ENCODE measurements at regions not wholly inside any gene's neighbourhood (a gene's known extent, or its start where the extent isn't known, plus 50 kb on each side); places are given as distances from the start of the nearest gene placed in this dataset.
"Not testable (repeated sequence)": the region's sequence is repeated elsewhere in the genome, so short reads cannot be mapped to it uniquely, and the experiment has no call there.

DNA sequence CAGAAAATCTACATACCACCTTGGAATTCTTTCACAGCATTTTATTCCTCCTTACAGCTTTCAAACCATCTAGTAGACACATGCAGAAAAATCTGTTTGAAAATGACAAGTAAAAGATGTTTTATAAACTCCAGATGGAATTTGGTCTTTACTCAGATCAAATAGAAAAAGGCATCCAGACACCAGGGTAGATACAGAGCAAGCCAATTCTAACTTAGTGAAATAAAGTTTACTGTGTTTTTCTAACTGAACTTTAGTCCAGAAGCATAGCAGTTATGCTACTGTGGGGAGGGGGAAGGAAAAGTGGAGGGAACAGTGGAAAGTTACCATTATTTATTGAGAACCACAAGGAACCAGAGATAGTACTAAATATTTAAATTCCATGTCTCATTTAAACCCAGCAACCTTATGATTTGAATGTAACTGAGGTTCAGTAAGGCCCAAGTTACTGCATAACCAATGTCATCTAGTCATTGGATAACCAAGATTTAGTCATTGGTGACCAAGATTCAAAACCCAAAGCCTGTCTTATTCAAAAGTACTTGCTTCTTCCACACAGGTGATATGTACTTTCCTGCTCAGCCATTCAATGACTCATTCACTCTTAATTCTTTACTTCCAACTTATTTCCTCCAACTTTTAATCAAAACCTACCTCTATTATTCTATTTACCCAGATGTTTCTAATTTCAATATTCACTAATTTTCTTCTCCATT lies 57.7 kb downstream of the RAD51AP2 start:
- DNase-seq (ENCODE audit: low read depth): no peak

DNA sequence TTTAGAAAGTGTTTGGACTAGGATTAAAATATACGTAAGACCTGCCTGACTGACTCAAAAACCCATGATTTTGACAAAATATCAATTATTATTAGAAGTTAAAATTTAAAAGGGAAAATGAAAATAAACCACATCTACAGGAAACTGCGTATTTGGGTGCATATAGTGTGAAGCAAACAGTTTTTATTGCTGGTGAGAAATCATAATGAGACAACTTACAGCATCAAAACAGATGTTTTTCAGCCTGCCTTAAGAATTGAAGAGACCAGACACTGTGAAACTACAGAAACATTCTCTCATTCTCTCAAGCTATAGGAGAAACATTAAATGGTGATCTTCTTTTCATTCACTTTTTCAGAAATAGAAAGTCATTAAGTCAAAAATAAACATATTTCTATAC lies 62.9 kb downstream of the RAD51AP2 start:
- DNase-seq (ENCODE audit: low read depth): no peak

DNA sequence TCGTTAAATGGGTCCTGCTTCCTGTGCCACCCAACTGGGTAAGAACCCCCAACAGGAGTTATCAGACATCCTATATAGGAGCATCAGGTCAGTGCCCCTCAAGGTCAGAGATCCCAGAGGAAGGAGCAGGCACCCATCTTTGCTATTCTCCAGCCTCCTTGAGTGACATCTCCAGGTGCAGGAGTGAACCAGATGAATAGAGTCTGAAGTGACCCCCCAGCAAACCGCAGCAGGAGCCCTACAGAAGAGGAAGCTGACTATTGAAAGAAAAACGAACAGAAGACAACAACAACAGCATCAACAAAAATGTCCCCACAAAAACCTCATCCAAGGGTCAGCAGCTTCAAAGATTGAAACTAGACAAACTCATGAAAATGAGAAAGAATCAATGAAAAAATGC lies 72.0 kb downstream of the RAD51AP2 start:
- DNase-seq (ENCODE audit: low read depth): not testable (repeated sequence)

DNA sequence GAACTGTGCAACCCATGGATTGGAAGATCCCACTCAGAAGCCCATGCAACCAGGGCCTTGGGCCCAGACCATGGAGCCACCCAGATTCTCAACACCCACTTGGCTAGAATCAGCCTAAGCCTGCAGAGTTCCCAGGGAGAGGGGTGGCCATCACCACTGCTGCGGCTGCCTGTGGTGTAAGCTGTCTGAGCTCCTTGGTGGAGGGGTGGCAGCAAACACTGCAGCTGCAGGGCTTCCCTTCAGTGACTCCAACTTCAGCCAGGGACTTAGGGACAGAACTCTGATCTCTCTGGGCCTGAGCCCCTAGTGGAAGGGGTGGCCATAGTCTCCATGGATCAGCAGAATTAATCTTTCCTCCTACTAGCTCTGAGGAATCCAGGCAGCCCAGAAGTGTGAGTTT lies 72.5 kb downstream of the RAD51AP2 start:
- no peak for DNase-seq (ENCODE audit: low read depth)

DNA sequence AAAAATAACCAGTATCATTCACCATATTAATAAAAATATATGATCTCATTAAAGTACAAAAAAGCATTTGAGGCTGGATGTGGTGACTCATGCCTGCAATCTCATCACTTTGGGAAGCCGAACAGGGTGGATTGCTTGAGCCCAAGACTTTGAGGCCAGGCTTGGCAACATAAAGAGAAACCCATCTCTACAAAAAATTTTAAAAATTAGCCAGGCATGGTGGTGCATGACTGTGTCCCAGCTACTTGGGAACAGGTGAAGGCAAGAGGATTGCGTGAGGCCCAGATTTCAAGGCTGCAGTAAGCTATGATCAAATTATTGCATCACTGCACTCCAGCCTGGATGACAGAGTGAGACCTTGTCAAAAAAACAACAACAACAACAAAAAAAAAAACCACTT lies 75.9 kb downstream of the RAD51AP2 start:
- DNase-seq (ENCODE audit: low read depth): no peak

DNA sequence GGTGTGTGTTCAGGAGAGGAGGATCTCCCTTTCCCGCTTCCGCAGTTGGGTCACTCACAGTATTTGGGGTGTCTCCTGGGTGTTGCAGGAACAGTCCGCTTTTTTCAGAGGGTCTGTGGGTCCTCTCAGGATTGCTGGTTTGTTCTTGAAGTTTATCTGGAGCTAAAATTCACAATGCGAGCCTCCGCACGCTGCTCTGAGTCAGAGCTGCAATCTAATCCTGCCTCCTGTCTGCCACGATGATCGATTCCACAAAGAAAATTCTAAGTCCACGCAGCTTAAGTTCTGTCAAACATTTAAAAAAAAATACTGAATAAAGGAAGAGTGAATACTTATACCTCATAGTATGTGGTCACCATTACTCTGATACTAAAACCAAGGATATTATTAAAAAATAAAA lies 76.5 kb downstream of the RAD51AP2 start:
- no peak for DNase-seq (ENCODE audit: low read depth)

DNA sequence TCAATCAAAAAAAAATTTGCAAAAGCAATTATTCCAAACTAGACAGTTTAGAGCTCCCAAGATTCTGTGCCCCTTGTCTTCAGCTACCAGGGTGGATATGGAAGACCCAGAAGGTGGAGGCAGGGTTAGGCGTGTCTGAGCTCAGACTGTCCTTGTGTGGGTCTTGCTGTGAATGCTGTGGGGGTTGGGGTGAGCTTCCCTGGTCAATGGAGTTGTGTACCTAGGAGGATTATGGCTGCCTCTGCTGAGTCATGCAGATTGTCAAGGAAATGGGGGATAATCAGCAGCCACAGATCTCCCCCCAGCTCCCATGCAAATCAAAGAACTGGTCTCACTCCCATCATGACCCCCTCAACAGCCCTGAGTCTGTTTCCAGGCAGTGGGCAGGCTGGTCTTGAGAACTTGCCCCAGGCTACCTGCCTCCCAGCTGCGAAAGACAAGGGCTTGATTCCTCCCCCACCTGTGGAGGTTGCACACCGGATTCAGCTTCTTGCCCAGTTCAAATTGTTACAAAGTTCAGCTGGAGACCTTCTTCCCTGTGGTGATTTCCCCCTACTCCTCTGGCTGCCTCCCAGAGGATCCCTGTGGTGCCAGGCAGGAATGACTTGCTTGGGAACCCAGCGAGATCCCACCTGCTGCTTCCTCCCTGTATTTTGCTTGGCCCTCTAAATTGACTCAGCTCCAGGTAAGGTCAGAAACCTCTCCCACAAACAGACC lies 77.0 kb downstream of the RAD51AP2 start:
- DNase-seq (ENCODE audit: low read depth): no peak

DNA sequence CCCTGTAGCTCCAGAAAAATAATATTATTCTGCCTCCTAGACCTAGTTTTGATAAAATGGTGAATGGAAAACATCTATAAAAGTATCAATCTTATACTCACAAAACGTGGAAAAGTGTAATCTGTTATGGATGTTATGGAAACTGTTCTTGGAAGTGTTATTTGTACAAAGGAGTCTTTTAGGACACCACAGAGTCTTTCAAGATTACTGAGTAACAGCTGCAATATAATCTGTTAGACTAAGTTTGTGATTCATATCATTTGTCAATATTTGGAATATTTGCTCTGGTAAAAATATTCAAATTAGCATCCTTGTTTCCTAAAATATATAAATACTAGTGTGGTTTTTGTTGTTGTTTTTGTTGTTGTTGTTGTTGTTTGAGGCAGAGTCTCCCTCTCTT lies 87.9 kb downstream of the RAD51AP2 start:
- DNase-seq (ENCODE audit: low read depth): no peak

DNA sequence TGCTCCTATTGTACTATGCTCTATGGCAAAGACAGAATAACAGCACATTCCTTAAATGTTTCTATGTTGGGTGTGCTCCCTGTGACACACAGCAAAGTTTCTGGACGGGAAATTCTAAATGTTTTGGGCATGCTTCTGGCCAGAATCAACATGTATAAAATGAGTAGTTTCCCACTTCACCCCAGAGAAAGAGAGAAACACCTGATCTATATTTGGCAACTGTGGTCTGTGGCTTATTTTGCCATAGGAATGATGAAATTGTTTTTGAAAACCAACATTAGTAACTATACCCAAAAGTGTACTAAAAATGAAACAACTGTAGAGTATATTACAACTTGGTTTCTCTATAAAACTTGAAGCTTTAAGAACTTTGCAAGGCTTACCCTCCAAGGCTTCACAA lies 89.1 kb downstream of the RAD51AP2 start:
- no peak for DNase-seq (ENCODE audit: low read depth)

DNA sequence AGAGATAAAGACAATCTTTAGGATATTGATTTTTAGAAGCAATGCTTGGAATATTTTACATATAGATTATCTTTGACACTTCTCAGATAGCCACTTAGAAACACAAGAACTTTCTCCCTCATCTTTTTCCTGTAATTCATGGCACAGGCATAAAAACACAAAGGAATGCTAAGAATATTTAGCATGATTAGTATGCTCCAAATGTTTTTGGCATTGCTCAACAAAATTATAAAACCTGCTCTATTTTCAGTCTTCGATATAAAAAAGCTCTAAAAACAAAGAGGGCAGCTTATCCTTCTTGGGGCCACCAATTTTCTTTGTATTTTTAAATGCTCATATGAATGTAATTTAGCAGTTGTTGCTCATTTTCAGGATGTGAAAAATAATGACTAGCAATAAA lies 90.8 kb downstream of the RAD51AP2 start:
- DNase-seq (ENCODE audit: low read depth): no peak

DNA sequence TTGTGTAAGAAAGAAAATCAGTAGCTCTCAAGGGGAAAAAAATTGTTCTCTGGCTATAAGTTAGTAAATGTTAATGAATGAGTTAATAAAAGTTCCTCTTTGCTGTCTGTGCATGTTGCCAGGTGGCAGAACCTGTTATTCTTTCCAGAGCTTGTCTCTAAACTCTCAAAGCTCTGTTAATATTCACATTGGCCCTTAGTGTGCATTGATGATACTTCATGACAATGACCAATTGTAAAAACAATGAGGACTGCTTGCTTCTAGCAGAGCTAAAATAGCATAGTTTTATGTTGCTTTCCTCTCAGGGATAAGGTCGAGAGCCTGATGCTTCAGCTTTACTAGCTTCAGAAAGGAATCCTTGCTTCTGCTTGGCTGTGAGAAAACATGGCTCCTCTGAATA lies 91.5 kb downstream of the RAD51AP2 start:
- no peak for DNase-seq (ENCODE audit: low read depth)

DNA sequence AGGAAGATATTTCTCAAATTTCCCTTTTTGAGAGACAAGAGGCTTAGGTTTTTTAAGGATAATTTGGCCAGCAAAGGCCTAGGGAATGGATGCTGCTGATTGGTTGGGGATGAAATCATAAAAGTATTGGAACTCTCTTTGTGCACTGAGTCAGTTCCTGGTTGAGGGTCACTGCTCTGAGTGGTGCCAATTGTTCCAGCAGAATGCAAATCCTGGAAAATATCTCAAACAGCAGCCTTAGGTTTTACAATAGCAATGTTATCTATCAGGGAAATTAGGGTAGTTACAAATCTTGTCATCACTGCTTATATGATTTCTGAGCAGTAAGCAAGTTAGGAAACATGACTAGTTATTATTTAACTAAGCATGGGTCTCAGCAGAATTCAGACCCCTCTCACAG lies 96.2 kb downstream of the RAD51AP2 start:
- no peak for DNase-seq (ENCODE audit: low read depth)

DNA sequence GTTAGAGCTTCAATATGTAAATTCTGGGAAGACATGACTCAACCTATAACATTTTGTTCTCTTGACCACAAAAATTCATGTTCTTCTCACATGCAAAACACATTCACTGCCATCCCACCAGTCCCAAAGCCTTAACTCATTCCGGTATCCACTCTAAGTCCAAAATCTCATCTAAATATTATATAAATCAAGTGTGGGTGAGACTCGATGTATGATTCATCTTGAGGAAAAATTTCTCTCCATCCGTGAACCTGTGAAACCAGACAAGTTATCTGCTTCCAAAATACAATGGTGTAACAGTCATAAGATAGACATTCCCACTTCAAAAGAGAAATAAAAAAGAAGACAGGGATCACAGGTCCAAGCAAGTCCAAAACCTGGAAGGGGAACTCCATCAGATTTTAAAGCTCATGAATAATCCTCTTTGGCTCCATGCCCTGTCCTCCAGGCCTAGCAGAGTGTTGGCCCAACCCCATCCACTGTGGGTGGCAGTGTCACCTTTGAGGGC lies 101.3 kb downstream of the RAD51AP2 start:
- DNase-seq (ENCODE audit: low read depth): no peak

DNA sequence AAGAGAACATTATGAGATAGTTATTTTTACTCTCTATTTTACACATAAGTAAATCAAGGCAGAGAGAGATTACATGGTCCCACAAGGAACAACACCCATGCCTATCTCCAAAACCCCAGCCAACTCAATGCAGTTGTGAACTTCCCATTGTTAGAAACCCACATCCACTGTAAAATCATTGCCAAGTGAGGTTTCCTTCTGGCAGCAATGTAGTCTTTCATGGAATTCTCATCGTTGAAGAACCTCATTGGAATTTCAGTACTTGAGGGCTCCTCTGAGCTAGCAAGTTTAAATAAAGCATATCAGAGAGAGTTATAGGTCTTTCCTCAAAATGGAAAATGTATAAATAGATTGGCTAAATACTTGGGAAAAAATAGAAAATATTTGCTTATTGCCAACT lies 105.2 kb downstream of the RAD51AP2 start:
- DNase-seq (ENCODE audit: low read depth): no peak

DNA sequence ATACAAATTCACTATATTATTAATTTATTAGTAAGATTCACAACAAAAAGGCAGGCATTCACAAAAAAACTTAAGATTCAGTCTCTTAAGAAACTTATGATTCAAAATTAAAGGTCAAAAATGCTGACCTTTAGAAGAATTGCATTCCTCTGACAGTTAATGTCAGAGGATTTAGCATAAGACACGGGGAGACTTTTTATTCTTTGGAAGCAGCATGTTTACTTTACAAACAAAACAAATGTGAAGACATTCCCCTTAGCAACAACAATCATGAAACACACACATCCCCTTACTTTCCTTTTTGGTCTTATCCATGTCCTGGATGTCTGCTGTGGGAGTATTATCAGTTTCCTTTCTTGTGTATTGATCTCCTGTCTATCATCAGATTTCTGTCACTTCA lies 117.1 kb downstream of the RAD51AP2 start:
- DNase-seq (ENCODE audit: low read depth): no peak

DNA sequence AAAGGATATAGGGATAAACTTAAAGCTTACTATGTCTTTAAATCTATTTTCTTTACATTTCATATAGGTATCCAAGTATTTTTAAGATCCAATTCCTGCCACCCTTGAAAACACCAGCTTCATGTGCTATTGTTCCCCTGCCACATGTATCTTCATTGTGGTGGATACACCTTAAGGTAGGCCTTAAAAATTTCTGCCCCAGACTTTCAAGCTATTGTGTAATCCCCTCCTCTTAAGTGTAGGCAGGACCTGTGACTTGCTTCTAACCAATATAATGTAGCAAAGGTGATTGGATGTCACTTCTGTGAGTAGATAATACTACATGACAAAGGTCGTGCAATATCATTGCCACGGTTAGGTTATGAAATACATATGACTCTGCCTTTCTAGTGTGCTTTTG lies 119.5 kb downstream of the RAD51AP2 start:
- DNase-seq (ENCODE audit: low read depth): no peak

DNA sequence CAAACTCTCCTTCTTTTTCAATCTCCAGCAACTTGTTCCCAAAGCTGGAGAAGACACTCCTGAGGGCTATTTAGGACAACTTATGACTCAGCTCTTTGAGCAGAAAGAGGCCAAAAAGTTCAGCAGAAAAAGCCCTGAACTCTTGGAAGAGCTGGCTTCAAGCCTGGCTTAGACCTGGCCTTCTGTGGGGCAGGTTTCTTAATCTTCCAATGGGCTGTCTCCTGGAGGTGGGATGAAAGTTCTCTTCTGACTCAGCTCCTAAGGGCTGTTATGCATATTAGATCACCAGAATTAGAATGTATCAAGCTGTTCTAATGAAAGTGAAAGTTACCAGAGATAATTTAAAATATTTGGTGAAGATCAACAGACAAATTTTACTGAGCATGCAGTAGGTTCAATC lies 129.4 kb downstream of the RAD51AP2 start:
- no peak for DNase-seq (ENCODE audit: low read depth)

DNA sequence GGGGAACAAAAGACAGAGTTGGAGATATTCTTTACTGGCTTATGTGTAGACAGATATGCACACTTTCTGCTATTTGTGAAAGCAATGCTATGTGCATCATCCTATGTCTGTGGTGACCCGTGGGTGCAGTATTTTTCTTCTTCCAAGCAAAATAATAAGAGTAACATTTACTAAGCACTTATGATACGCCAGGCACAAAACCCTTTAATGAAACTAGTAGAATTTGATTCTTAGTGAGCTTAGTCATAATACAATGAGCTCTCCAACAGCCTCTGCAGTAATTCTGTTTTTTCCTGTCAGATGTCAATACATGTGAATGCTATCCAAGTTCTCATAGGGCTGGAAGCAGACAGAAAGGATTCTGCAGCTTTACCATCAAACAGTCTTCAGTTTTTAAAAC lies 130.6 kb downstream of the RAD51AP2 start:
- no peak for DNase-seq (ENCODE audit: low read depth)

DNA sequence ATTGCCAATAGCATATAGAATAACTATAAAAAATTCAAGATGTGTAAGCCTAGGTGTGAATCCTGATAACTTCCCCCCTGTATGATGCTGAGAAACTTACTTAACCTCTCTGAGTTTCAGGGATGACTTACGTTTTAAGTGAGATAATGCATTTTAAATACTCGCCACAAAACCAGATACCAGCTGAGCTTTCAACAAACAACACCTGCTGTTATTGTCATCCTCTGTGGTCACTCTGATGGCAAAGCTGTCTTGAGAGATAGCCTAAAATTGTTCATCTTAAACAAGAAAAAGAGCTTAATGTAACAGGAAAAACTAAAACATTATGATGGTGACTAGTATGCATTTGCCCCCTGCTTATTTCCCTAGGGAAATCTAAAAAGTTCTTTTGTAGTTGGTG lies 131.5 kb downstream of the RAD51AP2 start:
- DNase-seq (ENCODE audit: low read depth): no peak

DNA sequence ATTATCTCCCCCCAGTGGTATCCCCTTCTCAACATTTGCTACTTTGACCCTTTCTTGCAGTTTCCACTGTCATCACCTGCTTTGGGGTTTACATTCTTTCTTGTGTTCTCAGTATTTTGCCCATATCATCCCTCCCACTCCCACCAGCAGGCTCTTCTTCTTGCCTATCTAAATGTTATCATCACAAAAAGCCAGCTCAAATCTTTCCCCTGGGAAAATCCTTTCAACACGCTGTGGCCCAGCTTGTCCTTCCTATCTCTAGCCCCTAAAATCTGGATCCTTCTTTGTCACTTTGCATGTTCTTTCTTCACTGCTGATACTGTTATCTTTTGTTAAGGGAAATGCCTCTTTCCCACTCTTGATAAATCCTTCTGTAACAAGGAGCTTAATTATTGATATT lies 138.2 kb downstream of the RAD51AP2 start:
- DNase-seq (ENCODE audit: low read depth): no peak

DNA sequence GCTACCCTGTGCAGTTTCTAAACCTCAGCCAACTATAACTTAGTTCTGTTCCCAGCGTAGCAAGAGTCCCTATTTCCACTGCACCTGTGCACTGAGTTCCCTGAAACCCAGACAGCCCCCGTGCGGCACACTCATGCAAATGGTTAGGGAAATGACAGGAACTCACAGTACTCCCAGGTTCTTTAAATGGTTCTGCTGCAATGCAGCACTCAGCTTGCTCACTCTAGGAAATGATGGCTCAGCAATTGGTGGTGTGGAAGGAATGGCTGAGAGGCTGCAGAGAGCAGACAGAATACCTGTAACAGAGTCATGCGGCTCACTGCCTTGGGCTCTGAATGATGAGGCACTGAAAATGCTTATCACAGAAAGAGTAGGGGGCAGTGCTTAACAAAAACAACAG lies 143.0 kb downstream of the RAD51AP2 start:
- DNase-seq (ENCODE audit: low read depth): no peak

DNA sequence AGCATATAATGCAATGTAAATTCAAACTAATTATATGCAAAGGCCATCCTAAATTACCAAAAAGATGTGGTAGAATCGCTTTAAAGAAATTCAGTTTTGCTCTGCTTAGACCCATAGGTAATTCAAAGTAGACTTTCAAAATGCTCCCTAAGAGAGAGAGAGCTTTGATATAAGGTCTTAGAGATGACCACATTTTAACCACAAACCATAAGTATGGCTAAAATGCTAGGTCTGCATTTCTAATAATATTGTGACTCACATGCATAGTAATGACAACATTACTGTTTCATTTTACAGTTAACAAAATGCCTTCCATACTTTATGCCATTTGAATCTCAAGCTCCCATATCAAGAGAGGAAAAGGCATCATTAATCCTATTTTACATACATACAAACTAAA lies 144.5 kb downstream of the RAD51AP2 start:
- DNase-seq (ENCODE audit: low read depth): no peak

DNA sequence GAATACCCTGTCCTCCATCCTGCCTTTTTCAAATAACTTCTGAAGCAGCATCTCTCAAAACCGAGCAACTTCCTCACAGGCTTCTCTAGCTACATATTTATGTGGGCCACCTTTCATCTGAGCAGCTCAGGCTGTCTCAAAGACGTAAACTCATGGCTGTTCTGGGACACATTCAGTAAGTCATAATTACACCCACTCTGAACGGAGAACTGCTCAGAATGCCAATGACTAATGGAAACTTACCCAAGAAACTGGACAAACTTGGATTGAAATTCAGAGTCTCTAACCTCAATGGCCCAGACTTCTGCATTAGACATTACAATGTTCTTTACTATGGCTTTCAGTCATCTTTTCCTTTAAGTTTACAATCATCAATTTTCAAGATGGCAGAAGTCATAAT lies 145.2 kb downstream of the RAD51AP2 start:
- no peak for DNase-seq (ENCODE audit: low read depth)

DNA sequence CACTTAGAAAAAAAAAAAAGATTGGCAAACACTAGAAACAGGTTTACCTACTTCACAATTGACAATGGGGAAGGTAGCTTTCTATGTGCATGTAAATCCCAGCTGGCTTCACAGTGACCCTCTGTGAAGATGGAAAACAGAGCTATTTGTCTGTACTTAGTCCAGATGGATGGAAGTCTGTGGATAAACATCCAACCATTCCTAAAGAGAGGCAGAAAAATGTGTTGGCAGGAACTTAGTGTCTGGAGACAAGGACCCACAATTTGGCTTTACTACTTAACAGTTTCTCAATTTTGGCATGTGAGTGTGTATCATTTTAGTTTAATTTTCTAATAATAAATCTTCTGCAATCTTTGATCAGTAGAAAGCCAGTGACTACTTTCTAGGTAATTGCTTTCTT lies 154.4 kb downstream of the RAD51AP2 start:
- DNase-seq (ENCODE audit: low read depth): no peak
